GM18505 (cell line): ENCODE measurements at regions not wholly inside any gene's neighbourhood (a gene's known extent, or its start where the extent isn't known, plus 50 kb on each side); places are given as distances from the start of the nearest gene placed in this dataset.

Experiments used
- ATAC-seq: cut with Tn5 transposase; IDR thresholded peaks from one replicate; pipeline ENCODE4 v1.9.1; 2021; ENCODE audit not compliant: unreplicated experiment
- POLR2A ChIP-seq: IDR thresholded peaks from 4 replicates; pipeline ENCODE4 v1.6.1; 2011; ENCODE audit warnings: borderline replicate concordance; ENCODE audit not compliant: insufficient read depth, insufficient read length; ENCODE audit errors: extremely low read depth

GRCh38 chr2:167480986-167481309 is 592.7 kb downstream of the XIRP2 start:
- no peak for ATAC-seq
- TF ChIP-seq POLR2A: no peak

DNA sequence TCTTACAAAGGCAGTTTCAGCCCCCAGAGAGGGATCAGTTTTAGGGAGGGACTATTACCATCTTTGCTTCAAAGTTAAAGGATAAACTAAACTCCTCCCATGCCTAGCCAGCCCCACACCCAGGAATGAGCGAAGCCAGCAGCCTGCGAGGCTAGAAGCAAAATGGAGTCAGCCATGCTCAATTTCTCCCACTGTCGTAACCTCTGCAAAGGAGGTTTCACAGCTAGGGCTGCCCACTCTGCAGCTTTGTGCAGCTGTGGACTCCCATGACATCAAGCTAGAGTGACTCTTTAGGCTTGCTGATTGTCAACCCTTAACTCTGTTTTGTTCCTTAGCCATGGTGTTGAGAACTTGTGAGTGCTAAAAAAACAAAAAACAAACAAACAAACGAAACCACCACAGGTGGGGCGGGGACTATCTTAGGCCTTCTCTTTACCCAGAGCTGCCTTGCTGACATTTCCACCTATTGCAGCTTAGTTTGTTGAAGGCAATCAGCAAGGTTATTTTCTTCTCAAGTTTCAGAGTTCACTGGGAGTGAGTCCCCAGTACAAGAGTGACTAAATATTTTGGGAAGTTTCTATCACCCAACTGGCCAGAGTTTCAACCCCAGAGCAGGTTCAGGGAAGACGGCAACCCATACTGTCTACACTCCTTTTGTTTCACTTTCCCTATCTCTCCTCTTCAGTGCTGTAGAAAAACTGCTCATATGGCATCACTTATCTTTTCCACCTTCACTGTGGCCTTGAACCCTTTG is 592.1 kb downstream of the XIRP2 start:
- no peak for TF ChIP-seq POLR2A
- ATAC-seq: no peak

DNA sequence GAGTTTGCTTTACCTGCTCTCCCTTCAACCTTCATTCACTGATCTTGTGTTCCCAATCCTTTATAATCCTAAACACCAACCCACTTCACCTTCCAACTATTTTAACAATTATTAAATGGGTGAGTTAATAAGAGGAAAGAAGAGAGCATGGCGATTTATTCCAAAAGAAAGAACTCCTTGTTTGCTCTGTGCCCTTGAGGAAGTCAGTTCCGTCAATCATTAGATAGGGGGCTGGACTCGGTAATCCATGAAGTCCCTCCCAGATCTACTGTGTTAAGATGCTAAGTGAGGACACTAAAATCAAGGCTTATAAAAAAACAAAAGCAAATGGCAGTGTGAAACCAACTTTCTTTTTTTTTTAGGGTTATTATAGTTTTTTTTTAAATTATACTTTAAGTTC is 589.9 kb downstream of the XIRP2 start:
- no peak for TF ChIP-seq POLR2A
- ATAC-seq: no peak

DNA sequence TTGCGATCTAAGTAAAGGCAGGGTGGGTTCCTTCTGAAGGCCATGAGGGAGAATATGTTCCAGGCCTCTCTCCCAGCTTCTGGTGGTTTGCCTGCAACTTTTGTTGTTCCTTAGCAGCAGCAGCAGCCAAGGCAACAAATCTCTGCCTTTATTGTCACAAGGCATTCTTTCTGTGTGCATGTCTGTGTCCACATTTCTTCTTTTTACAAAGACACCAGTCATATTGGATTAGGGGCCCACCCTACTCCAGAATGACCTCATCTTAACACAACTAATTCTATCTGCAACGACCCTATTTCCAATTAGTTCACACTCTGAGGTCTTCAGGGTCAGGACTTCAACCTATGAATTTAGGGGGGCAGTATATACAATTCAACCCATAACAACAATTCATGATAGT is 587.5 kb downstream of the XIRP2 start:
- TF ChIP-seq POLR2A: no peak
- no peak for ATAC-seq

GRCh38 chr2:167471734-167472133 is 583.5 kb downstream of the XIRP2 start:
- no peak for TF ChIP-seq POLR2A

GRCh38 chr2:167471332-167471731 is 583.1 kb downstream of the XIRP2 start:
- ATAC-seq: peak; percentile 46
- no peak for TF ChIP-seq POLR2A

More at GRCh38 chr2:167471734-167472133, 583.5 kb downstream of the XIRP2 start:
- peak; percentile 70 for ATAC-seq

GRCh38 chr2:167462379-167462778 is 574.1 kb downstream of the XIRP2 start:
- TF ChIP-seq POLR2A: no peak
- ATAC-seq: no peak

GRCh38 chr2:167454036-167454435 is 565.8 kb downstream of the XIRP2 start:
- ATAC-seq: no peak
- TF ChIP-seq POLR2A: no peak

DNA sequence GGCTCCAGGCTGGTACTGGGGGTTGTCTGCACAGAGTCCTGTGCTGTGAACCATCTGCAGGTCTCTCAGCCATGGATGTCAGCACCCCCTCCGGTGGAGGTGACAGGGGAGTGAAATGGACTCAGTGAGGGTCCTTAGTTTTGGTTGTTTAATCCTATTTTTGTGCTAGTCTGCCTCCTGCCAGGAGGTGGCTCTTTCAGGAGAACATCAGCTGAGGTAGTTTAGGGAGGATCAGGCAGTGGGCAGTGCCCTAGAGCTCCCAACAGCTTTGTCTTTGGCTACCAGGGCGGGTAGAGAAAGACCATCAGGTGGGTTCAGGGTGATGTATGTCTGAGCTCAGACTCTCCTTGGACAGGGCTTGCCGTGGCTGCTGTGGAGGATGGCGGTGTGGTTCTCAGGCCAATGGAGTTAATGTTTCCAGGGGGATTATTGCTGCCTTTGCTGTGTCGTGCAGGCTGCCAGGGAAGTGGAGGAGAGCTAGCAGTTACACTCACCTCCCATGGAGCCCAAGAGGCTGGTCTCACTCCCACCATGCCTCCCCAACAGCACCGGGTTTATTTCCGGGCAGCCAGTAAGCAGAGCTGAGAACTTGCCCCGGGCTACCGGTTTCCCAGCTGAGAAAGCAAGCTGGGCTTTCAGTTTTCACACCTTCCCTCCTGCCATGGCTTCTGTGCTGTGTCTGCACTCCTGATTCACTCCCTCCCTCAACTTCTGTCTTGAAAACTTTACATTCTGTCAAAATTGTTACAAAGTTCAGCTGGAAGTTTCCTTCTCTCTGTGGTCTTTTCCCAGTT is 563.4 kb downstream of the XIRP2 start:
- TF ChIP-seq POLR2A: no peak
- no peak for ATAC-seq

DNA sequence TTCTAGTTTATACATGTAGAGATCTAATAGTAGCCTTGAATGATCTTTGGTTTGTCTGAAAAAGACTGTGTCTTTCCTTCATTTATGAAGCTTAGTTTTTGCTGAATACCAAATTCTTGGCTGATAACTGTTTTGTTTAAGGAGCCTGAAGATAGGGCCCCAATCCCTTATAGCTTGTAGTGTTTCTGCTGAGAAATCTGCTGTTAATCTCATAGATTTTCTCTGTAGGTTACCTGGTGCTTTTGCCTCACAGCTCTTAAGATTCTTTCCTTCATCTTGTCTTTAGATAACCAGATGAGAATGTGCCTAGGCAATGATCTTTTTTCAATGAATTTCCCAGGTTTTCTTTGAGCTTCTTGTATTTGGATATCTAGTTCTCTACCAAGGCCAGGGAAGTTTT is 562.1 kb downstream of the XIRP2 start:
- ATAC-seq: no peak
- TF ChIP-seq POLR2A: no peak

DNA sequence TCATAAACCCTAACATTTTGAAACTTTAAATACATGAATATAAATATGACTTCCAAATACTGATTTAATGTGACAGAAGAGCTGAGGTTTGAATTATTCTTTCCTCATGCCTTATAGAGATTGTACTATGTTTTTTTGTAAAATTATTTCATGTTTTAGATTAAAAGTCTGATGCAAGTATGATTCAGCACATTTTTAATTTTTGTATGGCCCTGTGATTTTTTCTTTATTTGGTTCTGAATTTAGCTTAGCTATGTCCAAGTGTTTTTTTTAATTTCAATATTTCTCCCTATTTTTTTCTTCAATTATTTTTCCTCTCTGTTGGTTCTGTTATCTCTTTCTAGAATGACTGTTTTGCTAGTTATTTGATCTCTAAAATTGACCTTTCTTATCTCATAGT is 552.1 kb downstream of the XIRP2 start:
- TF ChIP-seq POLR2A: no peak
- ATAC-seq: no peak

DNA sequence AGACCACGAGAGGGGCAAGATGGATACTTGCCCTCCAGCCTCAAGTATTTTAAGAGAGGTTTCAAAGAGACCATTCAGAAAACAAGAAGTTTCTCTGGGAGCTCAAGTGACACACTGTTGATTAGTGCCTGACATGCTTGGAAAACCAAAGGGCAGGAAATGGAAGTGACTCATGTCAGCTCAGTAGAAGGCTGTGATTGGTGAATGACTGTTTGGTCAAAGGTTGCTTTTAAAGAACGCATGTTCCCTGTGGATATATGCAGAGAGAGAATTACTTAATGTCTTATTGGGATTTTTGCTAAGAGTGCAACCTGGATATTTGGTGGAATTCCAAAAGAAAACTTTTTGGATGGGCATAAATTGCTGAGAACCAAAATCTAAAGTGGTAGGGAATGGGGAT is 549.9 kb downstream of the XIRP2 start:
- no peak for ATAC-seq
- TF ChIP-seq POLR2A: no peak

DNA sequence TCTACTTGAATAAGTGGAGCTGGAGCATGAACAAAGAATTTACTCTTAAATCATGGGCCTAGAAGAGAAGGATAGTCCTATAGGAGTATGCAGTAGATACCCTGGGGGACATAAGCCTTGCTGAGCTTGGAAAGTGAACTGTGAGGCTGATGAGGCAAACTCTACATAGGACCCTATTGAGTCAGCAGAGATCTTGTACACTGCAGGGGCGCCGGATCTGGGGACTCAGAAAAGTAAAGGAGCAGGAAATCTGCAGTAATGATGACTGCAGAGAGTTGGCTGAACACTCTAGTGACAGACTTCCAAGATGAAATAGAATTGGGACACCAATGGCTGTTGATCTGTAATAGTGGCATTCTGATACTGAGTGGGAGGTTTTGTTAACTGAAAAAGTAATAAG is 543.7 kb downstream of the XIRP2 start:
- no peak for TF ChIP-seq POLR2A
- ATAC-seq: no peak

DNA sequence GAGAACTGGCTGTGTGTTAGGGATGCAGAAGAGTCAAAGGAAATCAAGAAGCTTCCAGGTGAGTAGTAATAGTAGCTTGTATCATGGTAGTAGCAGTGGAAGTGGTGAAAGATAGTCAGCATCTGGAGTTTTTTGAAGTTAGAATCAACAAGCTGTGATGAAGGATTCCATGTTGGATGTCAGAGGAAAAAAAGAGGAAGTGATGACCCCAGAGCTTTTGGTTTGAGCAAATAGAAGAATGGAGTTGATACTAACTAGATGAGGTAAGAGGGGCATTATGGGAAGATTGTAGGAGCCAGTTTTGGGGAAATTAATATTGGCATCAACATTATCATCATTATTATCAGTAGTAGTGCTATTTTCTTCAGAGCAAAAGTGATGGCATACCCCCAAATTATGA is 542.2 kb downstream of the XIRP2 start:
- no peak for ATAC-seq
- TF ChIP-seq POLR2A: no peak
